ENCODE measurements at regions not wholly inside any gene's neighbourhood (a gene's known extent, or its start where the extent isn't known, plus 50 kb on each side); places are given as distances from the start of the nearest gene placed in this dataset.

DNA sequence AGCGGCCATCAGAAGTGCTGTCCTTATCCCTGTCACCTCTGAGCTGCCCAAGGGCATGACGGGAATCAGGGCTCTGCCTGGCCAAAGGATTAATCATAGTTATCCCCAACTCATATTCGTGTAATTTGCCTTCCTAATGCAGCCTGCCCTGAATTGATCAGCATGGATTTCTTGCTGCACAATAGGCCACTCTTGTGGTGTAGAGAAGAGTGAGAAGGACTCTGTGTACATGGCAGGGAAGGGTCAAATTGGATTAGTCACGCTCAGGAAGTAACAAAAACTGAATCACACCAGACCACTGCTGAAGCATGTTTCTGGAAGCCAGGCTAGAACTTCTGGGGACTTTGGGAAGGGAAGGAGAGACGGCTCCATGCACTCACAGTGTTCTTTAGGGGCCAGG lies 227.0 kb downstream of the BUB3 start:
- TF ChIP-seq, protein P1, sequence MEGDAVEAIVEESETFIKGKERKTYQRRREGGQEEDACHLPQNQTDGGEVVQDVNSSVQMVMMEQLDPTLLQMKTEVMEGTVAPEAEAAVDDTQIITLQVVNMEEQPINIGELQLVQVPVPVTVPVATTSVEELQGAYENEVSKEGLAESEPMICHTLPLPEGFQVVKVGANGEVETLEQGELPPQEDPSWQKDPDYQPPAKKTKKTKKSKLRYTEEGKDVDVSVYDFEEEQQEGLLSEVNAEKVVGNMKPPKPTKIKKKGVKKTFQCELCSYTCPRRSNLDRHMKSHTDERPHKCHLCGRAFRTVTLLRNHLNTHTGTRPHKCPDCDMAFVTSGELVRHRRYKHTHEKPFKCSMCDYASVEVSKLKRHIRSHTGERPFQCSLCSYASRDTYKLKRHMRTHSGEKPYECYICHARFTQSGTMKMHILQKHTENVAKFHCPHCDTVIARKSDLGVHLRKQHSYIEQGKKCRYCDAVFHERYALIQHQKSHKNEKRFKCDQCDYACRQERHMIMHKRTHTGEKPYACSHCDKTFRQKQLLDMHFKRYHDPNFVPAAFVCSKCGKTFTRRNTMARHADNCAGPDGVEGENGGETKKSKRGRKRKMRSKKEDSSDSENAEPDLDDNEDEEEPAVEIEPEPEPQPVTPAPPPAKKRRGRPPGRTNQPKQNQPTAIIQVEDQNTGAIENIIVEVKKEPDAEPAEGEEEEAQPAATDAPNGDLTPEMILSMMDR (IDR thresholded peaks at IDR 0.05) = no peak
- no peak for TF ChIP-seq POLR2A (IDR thresholded peaks at IDR 0.05)
- no peak for TF ChIP-seq POLR2AphosphoS5 (IDR thresholded peaks at IDR 0.05)

Measured in sigmoid colon (tissue), 4 donors.